ENCODE measurements at regions not wholly inside any gene's neighbourhood (a gene's known extent, or its start where the extent isn't known, plus 50 kb on each side); places are given as distances from the start of the nearest gene placed in this dataset.

- no peak overlapping the region for H3K4me3 ChIP-seq (ENCODE audit: low read depth, low read length)
- no peak for DNase-seq (ENCODE audit: low read depth)
- TF ChIP-seq, protein P1, sequence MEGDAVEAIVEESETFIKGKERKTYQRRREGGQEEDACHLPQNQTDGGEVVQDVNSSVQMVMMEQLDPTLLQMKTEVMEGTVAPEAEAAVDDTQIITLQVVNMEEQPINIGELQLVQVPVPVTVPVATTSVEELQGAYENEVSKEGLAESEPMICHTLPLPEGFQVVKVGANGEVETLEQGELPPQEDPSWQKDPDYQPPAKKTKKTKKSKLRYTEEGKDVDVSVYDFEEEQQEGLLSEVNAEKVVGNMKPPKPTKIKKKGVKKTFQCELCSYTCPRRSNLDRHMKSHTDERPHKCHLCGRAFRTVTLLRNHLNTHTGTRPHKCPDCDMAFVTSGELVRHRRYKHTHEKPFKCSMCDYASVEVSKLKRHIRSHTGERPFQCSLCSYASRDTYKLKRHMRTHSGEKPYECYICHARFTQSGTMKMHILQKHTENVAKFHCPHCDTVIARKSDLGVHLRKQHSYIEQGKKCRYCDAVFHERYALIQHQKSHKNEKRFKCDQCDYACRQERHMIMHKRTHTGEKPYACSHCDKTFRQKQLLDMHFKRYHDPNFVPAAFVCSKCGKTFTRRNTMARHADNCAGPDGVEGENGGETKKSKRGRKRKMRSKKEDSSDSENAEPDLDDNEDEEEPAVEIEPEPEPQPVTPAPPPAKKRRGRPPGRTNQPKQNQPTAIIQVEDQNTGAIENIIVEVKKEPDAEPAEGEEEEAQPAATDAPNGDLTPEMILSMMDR (IDR thresholded peaks at IDR 0.05; ENCODE audit: insufficient read depth, low read depth, low read length, missing control alignments): no peak
Observed at GRCh38 chr21:15650735-15651134, 79.0 kb upstream of the USP25 start.

- DNase-seq (ENCODE audit: low read depth): no peak
- no peak overlapping the region for H3K4me3 ChIP-seq (ENCODE audit: low read depth, low read length)
- TF ChIP-seq, protein P1 (IDR thresholded peaks at IDR 0.05; ENCODE audit: insufficient read depth, low read depth, low read length, missing control alignments): no peak
Observed at GRCh38 chr21:15651172-15651571, 78.6 kb upstream of the USP25 start.

DNA sequence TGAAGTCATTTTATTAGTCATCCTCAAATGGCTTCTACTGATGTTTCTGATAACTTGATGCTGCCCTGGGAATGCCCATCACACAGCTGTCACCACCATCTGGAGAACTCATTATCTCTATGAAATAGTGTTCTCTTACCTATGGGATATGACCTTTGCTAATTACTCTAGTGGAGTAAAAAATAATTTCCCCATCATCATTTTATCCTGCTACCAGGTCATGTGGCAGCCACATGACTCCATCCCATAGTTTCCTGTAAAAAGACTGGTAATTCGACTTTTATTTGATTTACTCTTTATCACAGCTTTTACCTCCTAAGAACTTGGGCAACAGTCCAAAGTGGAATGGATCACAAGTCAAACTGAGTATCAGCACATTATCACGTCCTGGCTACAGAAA lies 76.1 kb upstream of the USP25 start:
- no peak overlapping the region for H3K4me3 ChIP-seq (ENCODE audit: low read depth, low read length)
- TF ChIP-seq, protein P1 (IDR thresholded peaks at IDR 0.05; ENCODE audit: insufficient read depth, low read depth, low read length, missing control alignments): no peak
- DNase-seq (ENCODE audit: low read depth): no peak

DNA sequence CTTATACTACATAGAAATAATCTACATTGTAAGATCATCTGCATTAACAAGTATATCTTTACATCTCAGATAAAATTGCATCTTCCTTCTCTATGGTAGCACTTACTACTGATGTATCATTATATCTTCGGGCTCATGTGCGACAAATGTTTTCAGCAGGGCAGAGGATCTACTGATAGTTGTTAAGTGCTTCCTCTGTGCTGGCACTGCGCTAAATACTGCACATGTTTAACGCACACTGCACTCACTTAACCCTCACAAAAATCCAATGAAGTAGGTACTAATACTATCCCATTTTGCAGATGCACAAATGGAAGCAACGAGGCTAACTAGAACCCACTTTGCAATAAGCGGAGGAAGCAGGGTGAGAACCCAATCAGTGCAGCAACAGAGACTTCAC lies 75.6 kb upstream of the USP25 start:
- H3K4me3 ChIP-seq (ENCODE audit: low read depth, low read length): no peak overlapping the region
- DNase-seq (ENCODE audit: low read depth): no peak
- TF ChIP-seq, protein P1 (IDR thresholded peaks at IDR 0.05; ENCODE audit: insufficient read depth, low read depth, low read length, missing control alignments): no peak

DNA sequence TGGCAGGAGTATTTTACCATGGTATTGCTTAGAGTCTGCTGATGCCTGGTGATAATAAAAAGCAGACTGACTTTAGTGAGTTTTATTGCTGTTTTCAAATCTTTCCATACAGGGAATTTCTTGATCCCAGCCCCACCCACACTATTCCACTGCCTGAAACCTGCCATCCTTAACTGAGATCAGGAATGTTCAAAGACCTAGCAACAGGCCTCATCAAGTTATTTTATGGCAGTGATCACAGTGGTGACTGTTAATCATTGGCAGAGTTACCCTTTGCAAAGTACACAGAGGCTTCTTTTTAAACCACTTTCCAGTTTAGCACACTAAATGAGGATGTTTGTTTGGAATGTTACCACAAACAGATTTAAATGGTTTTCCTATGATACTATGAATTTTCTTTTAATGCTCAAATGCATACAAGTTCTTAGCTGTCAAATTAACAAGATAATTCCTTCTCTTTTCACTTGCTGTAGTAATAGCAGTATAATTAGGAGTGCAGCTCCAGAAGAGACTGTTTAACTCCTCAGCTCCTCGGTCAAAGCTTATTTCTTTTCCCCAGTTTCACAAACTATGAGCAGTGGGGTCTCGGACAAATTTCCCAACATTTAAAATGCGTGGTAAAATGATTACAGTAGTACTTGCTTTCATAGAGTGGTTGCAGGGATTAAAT lies 69.9 kb upstream of the USP25 start:
- H3K4me3 ChIP-seq (ENCODE audit: low read depth, low read length): no peak overlapping the region
- no peak for DNase-seq (ENCODE audit: low read depth)
- TF ChIP-seq, protein P1 (IDR thresholded peaks at IDR 0.05; ENCODE audit: insufficient read depth, low read depth, low read length, missing control alignments): no peak

GRCh38 chr21:15660423-15660804 lies 69.4 kb upstream of the USP25 start:
- H3K4me3 ChIP-seq (ENCODE audit: low read depth, low read length): no peak overlapping the region
- DNase-seq (ENCODE audit: low read depth): no peak
- TF ChIP-seq, protein P1 (IDR thresholded peaks at IDR 0.05; ENCODE audit: insufficient read depth, low read depth, low read length, missing control alignments): no peak

- H3K4me3 ChIP-seq (ENCODE audit: low read depth, low read length): no peak overlapping the region
- DNase-seq (ENCODE audit: low read depth): no peak
- TF ChIP-seq, protein P1 (IDR thresholded peaks at IDR 0.05; ENCODE audit: insufficient read depth, low read depth, low read length, missing control alignments): no peak
Observed at GRCh38 chr21:15667010-15667409, 62.8 kb upstream of the USP25 start.

Data from GM12865 (cell line).